ENCODE measurements at regions not wholly inside any gene's neighbourhood (a gene's known extent, or its start where the extent isn't known, plus 50 kb on each side); places are given as distances from the start of the nearest gene placed in this dataset.

DNA sequence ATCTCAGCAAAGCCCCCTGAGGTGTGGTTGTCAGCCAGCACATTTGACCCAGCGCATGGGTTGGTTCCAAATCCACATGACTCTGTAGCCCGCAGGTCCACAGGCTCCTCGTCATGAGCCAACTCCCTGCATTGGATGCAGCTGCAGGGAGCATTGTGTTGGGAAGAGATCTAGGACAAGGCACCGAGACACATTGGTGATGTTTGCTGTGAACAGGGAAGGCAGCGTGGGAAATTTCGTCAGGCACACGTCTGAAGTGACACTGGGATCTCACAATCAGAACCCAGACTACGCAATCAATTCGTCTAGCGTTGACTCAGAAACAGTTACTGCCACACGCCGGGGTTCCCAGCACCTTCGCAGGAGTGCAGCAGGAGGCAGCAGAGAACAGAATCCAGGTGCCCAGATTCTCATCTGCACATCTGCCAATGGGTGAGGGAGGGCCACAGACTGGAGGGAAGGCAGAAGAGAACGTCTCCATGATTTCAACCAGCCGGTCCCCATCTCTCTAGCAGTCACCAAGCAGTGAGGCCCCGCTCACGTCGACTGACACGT is 177.0 kb downstream of the TTLL2 start (continued):
- TF ChIP-seq TFDP2 (CRISPR knock-in tag; IDR thresholded peaks at IDR 0.05) = no peak
- TF ChIP-seq ZBTB7B (CRISPR knock-in tag; IDR thresholded peaks at IDR 0.05) = 0 out of 2 replicates have a peak, but pooled peaks have one; percentile 40
- no peak for TF ChIP-seq CHCHD3 (CRISPR knock-in tag; IDR thresholded peaks at IDR 0.05)
- TF ChIP-seq ZNF20 (CRISPR knock-in tag; IDR thresholded peaks at IDR 0.05) = no peak
- TF ChIP-seq MED1 (CRISPR knock-in tag; IDR thresholded peaks at IDR 0.05) = peak; percentile 67
- TF ChIP-seq, protein P1, sequence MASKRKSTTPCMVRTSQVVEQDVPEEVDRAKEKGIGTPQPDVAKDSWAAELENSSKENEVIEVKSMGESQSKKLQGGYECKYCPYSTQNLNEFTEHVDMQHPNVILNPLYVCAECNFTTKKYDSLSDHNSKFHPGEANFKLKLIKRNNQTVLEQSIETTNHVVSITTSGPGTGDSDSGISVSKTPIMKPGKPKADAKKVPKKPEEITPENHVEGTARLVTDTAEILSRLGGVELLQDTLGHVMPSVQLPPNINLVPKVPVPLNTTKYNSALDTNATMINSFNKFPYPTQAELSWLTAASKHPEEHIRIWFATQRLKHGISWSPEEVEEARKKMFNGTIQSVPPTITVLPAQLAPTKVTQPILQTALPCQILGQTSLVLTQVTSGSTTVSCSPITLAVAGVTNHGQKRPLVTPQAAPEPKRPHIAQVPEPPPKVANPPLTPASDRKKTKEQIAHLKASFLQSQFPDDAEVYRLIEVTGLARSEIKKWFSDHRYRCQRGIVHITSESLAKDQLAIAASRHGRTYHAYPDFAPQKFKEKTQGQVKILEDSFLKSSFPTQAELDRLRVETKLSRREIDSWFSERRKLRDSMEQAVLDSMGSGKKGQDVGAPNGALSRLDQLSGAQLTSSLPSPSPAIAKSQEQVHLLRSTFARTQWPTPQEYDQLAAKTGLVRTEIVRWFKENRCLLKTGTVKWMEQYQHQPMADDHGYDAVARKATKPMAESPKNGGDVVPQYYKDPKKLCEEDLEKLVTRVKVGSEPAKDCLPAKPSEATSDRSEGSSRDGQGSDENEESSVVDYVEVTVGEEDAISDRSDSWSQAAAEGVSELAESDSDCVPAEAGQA (IDR thresholded peaks at IDR 0.05; ENCODE audit: low read depth) = no peak
- TF ChIP-seq, protein P1 (CRISPR knock-in tag; IDR thresholded peaks at IDR 0.05; ENCODE audit: borderline replicate concordance) = no peak
- no peak for TF ChIP-seq ZNF878 (CRISPR knock-in tag; IDR thresholded peaks at IDR 0.05)
- TF ChIP-seq ZNF749 (CRISPR knock-in tag; IDR thresholded peaks at IDR 0.05; ENCODE audit: borderline replicate concordance) = no peak
- no peak for TF ChIP-seq TGIF2 (CRISPR knock-in tag; IDR thresholded peaks at IDR 0.05)
- no peak for TF ChIP-seq ZNF180 (CRISPR knock-in tag; IDR thresholded peaks at IDR 0.05; ENCODE audit: borderline replicate concordance, low read depth)
- TF ChIP-seq ZNF572 (CRISPR knock-in tag; IDR thresholded peaks at IDR 0.05) = peak; percentile 78; the same call in 1 of the 2 replicates
- no peak for TF ChIP-seq KLF11 (CRISPR knock-in tag; IDR thresholded peaks at IDR 0.05)
- TF ChIP-seq ZNF780A (CRISPR knock-in tag; IDR thresholded peaks at IDR 0.05) = no peak
- TF ChIP-seq ZNF343 (CRISPR knock-in tag; IDR thresholded peaks at IDR 0.05) = no peak
- TF ChIP-seq SP1 (IDR thresholded peaks at IDR 0.05) = no peak
- no peak for TF ChIP-seq SP1 (CRISPR knock-in tag; IDR thresholded peaks at IDR 0.05)
- no peak for TF ChIP-seq DNMT1 (CRISPR knock-in tag; IDR thresholded peaks at IDR 0.05)
- TF ChIP-seq ZNF773 (CRISPR knock-in tag; IDR thresholded peaks at IDR 0.05; ENCODE audit: borderline replicate concordance) = no peak
- TF ChIP-seq ZBTB8A (CRISPR knock-in tag; IDR thresholded peaks at IDR 0.05; ENCODE audit: borderline replicate concordance, low read depth) = no peak
- TF ChIP-seq GFI1 (CRISPR knock-in tag; IDR thresholded peaks at IDR 0.05; ENCODE audit: borderline replicate concordance) = no peak
- TF ChIP-seq SIN3A (IDR thresholded peaks at IDR 0.05; ENCODE audit: borderline replicate concordance, low read depth, low read length) = no peak
- TF ChIP-seq NFKBIZ (CRISPR knock-in tag; IDR thresholded peaks at IDR 0.05) = no peak
- TF ChIP-seq RELA (CRISPR knock-in tag; IDR thresholded peaks at IDR 0.05) = no peak
- TF ChIP-seq HNF1B (CRISPR knock-in tag; IDR thresholded peaks at IDR 0.05) = peak; percentile 75; the same call in 1 of the 2 replicates
